IMR-90 (cell line): ENCODE measurements at regions not wholly inside any gene's neighbourhood (a gene's known extent, or its start where the extent isn't known, plus 50 kb on each side); places are given as distances from the start of the nearest gene placed in this dataset.

Experiments
- ATAC-seq: fragments of 200-7000 bp; cut with Tn5 transposase; 2 replicates; pipeline ENCODE4 v1.9.1; 2020; ENCODE audit warnings: low read depth, mild to moderate bottlenecking, moderate library complexity
- BruUV-seq: library from RNA; stranded (reverse); fragments of 400-500 nt; replicated peaks from 2 replicates; lab custom pipeline; 2021; lab: Mats Ljungman, UMichigan
- CTCF ChIA-PET: fragments of 300-600 bp; formaldehyde crosslinking; extraction: SDS; loops from one replicate; lab custom pipeline; 2021; ENCODE audit warnings: antibody characterized with exemption; lab: Yijun Ruan, JAX
- POLR2A ChIA-PET: fragments of 300-600 bp; sonication (Branson Sonifier 250); formaldehyde crosslinking; loops from one replicate; lab custom pipeline; 2022; ENCODE audit warnings: antibody characterized with exemption; ENCODE audit not compliant: unreplicated experiment; lab: Charles Lee
- DNase-seq: peaks from one replicate; pipeline ENCODE4 v3.0.0; 2013
- H2AFZ ChIP-seq: replicated peaks from 2 replicates; pipeline ENCODE3; 2013; ENCODE audit warnings: low read length, mild to moderate bottlenecking; ENCODE audit not compliant: poor library complexity
- H2AK5ac ChIP-seq: 2 replicates; pipeline ENCODE4 v1.6.1; 2013; ENCODE audit warnings: low read depth, low read length, inconsistent platforms
- H2AK9ac ChIP-seq: replicated peaks from 2 replicates; pipeline ENCODE3; 2013; ENCODE audit warnings: mild to moderate bottlenecking, low read depth, low read length, moderate library complexity; ENCODE audit not compliant: poor library complexity
- H2BK120ac ChIP-seq: 2 replicates; pipeline ENCODE4 v1.6.1; 2013; ENCODE audit warnings: low read depth, low read length, inconsistent platforms
- H2BK15ac ChIP-seq: 3 replicates; pipeline ENCODE4 v1.6.1; 2013; ENCODE audit warnings: low read depth, low read length, inconsistent platforms
- H2BK20ac ChIP-seq: 2 replicates; pipeline ENCODE4 v1.6.1; 2013; ENCODE audit warnings: low read depth, mild to moderate bottlenecking, inconsistent platforms, low read length, moderate library complexity
- H2BK5ac ChIP-seq: 2 replicates; pipeline ENCODE4 v1.6.1; 2013; ENCODE audit warnings: mild to moderate bottlenecking, low read depth, low read length, inconsistent platforms; ENCODE audit not compliant: poor library complexity, severe bottlenecking
- H3K14ac ChIP-seq: replicated peaks from 2 replicates; pipeline ENCODE4 v1.6.1; 2013; ENCODE audit warnings: low read depth, low read length, inconsistent platforms
- H3K18ac ChIP-seq: 2 replicates; pipeline ENCODE4 v1.6.1; 2013; ENCODE audit warnings: low read depth, low read length, control low read depth
- H3K23ac ChIP-seq: 2 replicates; pipeline ENCODE4 v1.6.1; 2013; ENCODE audit warnings: low read depth, low read length, inconsistent platforms
- H3K27ac ChIP-seq: 2 replicates; pipeline ENCODE4 v1.5.1; 2013; ENCODE audit warnings: mild to moderate bottlenecking, control low read depth, low read length; ENCODE audit not compliant: insufficient read depth
- H3K27me3 ChIP-seq: 2 replicates; pipeline ENCODE4 v1.6.1; 2013; ENCODE audit warnings: low read length; ENCODE audit not compliant: control insufficient read depth, insufficient read depth
- H3K36me3 ChIP-seq: 2 replicates; pipeline ENCODE4 v1.6.1; 2013; ENCODE audit warnings: low read length, mixed read lengths; ENCODE audit not compliant: control insufficient read depth, insufficient read depth
- H3K4ac ChIP-seq: 2 replicates; pipeline ENCODE4 v1.6.1; 2013; ENCODE audit warnings: low read depth, low read length, inconsistent platforms
- H3K4me1 ChIP-seq: 2 replicates; pipeline ENCODE4 v1.6.1; 2013; ENCODE audit warnings: low read length, mixed read lengths; ENCODE audit not compliant: control insufficient read depth, insufficient read depth
- H3K4me2 ChIP-seq: 2 replicates; pipeline ENCODE4 v1.6.1; 2013; ENCODE audit warnings: low read depth, mild to moderate bottlenecking, control low read depth, low read length, moderate library complexity
- H3K4me3 ChIP-seq: 2 replicates; pipeline ENCODE4 v1.5.1; 2013; ENCODE audit warnings: low read depth, mild to moderate bottlenecking, control low read depth, low read length, moderate library complexity; ENCODE audit not compliant: insufficient read depth
- H3K56ac ChIP-seq: 2 replicates; pipeline ENCODE4 v1.6.1; 2013; ENCODE audit warnings: low read length, inconsistent platforms; ENCODE audit not compliant: insufficient read depth; ENCODE audit errors: extremely low read depth
- H3K79me1 ChIP-seq, 2 experiments: 2 replicates each; pipeline ENCODE4 v1.6.1; 2013; ENCODE audit warnings: low read length in 2 of 2, inconsistent platforms in 1 of 2, low read depth in 1 of 2
- H3K9ac ChIP-seq: 2 replicates; pipeline ENCODE4 v1.6.1; 2013; ENCODE audit warnings: low read depth, low read length, control low read depth
- H3K9me1 ChIP-seq: 2 replicates; pipeline ENCODE4 v1.6.1; 2013; ENCODE audit warnings: low read length, inconsistent platforms; ENCODE audit not compliant: insufficient read depth
- H3K9me3 ChIP-seq: 2 replicates; pipeline ENCODE4 v1.6.1; 2013; ENCODE audit warnings: low read length; ENCODE audit not compliant: control insufficient read depth, insufficient read depth
- H4K20me1 ChIP-seq: 2 replicates; pipeline ENCODE4 v1.6.1; 2013; ENCODE audit warnings: low read length, inconsistent platforms; ENCODE audit not compliant: insufficient read depth
- H4K5ac ChIP-seq: 2 replicates; pipeline ENCODE4 v1.6.1; 2013; ENCODE audit warnings: mild to moderate bottlenecking, low read depth, low read length, control low read depth
- H4K8ac ChIP-seq, 2 experiments: 2 replicates each; pipeline ENCODE4 v1.6.1; 2013; ENCODE audit warnings: low read depth in 2 of 2, low read length in 2 of 2, control low read depth in 1 of 2, inconsistent platforms in 1 of 2
- H4K91ac ChIP-seq: 2 replicates; pipeline ENCODE4 v1.6.1; 2013; ENCODE audit warnings: low read depth, low read length, inconsistent platforms; ENCODE audit not compliant: insufficient read depth
- BHLHE40 ChIP-seq: fragments of 150-350 bp; IDR thresholded peaks from 2 replicates; pipeline ENCODE4 v1.6.1; 2016; ENCODE audit warnings: mild to moderate bottlenecking, low read depth, low read length
- CHD1 ChIP-seq: IDR thresholded peaks from 2 replicates; pipeline ENCODE4 v1.6.1; 2012; ENCODE audit warnings: low read depth, low read length, improper control_type of control experiment
- FOS ChIP-seq: fragments of 150-350 bp; IDR thresholded peaks from 2 replicates; pipeline ENCODE4 v1.6.1; 2016; ENCODE audit warnings: low read depth, low read length
- MAFK ChIP-seq: IDR thresholded peaks from 2 replicates; pipeline ENCODE4 v1.6.1; 2012; ENCODE audit warnings: low read depth, low read length, improper control_type of control experiment
- MAZ ChIP-seq: IDR thresholded peaks from 2 replicates; pipeline ENCODE4 v1.6.1; 2012; ENCODE audit warnings: low read depth, mild to moderate bottlenecking, low read length, improper control_type of control experiment, moderate library complexity, borderline replicate concordance
- MXI1 ChIP-seq: IDR thresholded peaks from 2 replicates; pipeline ENCODE4 v1.6.1; 2012; ENCODE audit warnings: low read depth, mild to moderate bottlenecking, low read length, moderate library complexity, borderline replicate concordance
- NFE2L2 ChIP-seq: fragments of 150-350 bp; IDR thresholded peaks from 2 replicates; pipeline ENCODE4 v1.6.1; 2016; ENCODE audit warnings: low read depth, mild to moderate bottlenecking, low read length
- RAD21 ChIP-seq: IDR thresholded peaks from 2 replicates; pipeline ENCODE4 v1.6.1; 2012; ENCODE audit warnings: low read length, improper control_type of control experiment
- SMC3 ChIP-seq: fragments of 150-350 bp; IDR thresholded peaks from 2 replicates; pipeline ENCODE4 v1.6.1; 2016; ENCODE audit warnings: low read depth, mild to moderate bottlenecking, antibody characterized with exemption, low read length, moderate library complexity
- WGBS, 2 experiments: methylation state at CpG; one replicate each; pipeline versions ENCODE4 v1.1.5 to v1.1.7; 2013; ENCODE audit warnings: missing lambda C conversion rate in 2 of 2; ENCODE audit not compliant: insufficient read length in 1 of 2; ENCODE audit errors: extremely low coverage in 2 of 2; 5-methylcytosine and 5-hydroxymethylcytosine counted together
- dilution Hi-C: fragments of 300-500 bp; cut with HindIII; formaldehyde crosslinking; loops from one replicate; pipeline ENCODE4 v1.14.3; 2018; ENCODE audit warnings: low sequenced_read_pairs; ENCODE audit not compliant: unreplicated experiment
- in situ Hi-C: fragments of 300-500 bp; cut with MboI; formaldehyde crosslinking; loops from 3 replicates; pipeline ENCODE4 v1.14.3; 2019; ENCODE audit warnings: low sequenced_read_pairs, inconsistent platforms, mixed read lengths
- intact Hi-C: fragments of 100-400 bp; cut with micrococcal nuclease; formaldehyde crosslinking; loops from 2 replicates; pipeline ENCODE4 v1.10.0; 2022
- TF ChIP-seq, protein P1 (sequence below): fragments of 150-350 bp; IDR thresholded peaks from 2 replicates; pipeline ENCODE4 v1.6.1; 2017; ENCODE audit warnings: mild to moderate bottlenecking, antibody characterized with exemption, low read length, low read depth
- TF ChIP-seq, protein P2 (sequence below): conservative IDR thresholded peaks from 2 replicates; pipeline ENCODE4 v1.5.1; 2012; ENCODE audit warnings: mild to moderate bottlenecking, low read depth, low read length, improper control_type of control experiment

DNA sequence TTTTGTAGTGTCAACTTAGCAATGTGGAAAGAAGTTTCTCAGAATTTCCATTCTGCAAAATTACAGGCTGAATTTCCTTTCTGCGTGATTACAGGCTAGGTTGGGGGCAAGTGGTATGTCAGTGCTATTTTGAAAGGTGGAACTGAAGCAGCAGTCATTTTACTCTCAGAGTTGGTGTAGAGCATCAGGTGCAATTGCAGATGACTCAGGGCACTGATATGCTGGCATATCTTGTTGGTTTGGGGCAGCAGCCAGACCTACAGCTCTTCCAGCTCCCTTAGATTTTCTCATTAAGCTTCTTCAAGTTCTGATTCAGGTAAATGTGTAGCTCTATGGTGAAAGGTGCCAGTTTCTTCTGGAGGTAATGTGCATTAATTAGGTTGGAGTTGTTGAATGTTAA lies 930.7 kb upstream of the PCDH10 start:
- DNase-seq (peak; percentile 13), ATAC-seq (no peak)
- H3K9me1 ChIP-seq = no peaks in the 10 kb centered on the region
- H2BK5ac ChIP-seq = no peak overlapping the region
- H2AFZ ChIP-seq = no peak overlapping the region
- H3K4me1 ChIP-seq = no peaks in the 10 kb centered on the region
- H3K56ac ChIP-seq = no peak overlapping the region
- H3K14ac ChIP-seq = no peak overlapping the region
- H2BK15ac ChIP-seq = no peak overlapping the region
- dilution Hi-C loops (no loop called here), in situ Hi-C loops (no loop called here), intact Hi-C loops (no loop called here)
- no peak overlapping the region for H2BK20ac ChIP-seq
- no peaks in the 10 kb centered on the region for H3K27me3 ChIP-seq
- H3K27ac ChIP-seq = no peak overlapping the region
- no peak overlapping the region for H2AK9ac ChIP-seq
- no peaks in the 10 kb centered on the region for H4K20me1 ChIP-seq
- no peaks in the 10 kb centered on the region for H3K36me3 ChIP-seq
- no peak overlapping the region for H4K8ac ChIP-seq
- BruUV-seq = no TSS peak
- H3K4ac ChIP-seq = no peak overlapping the region
- H3K9ac ChIP-seq = no peak overlapping the region
- TF ChIP-seq FOS (no peak), MXI1 (no peak), RAD21 (no peak), NFE2L2 (no peak), MAFK (no peak), BHLHE40 (no peak), MAZ (no peak), CHD1 (no peak), SMC3 (no peak)
- TF ChIP-seq, protein P1, sequence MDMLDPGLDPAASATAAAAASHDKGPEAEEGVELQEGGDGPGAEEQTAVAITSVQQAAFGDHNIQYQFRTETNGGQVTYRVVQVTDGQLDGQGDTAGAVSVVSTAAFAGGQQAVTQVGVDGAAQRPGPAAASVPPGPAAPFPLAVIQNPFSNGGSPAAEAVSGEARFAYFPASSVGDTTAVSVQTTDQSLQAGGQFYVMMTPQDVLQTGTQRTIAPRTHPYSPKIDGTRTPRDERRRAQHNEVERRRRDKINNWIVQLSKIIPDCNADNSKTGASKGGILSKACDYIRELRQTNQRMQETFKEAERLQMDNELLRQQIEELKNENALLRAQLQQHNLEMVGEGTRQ = no peak
- TF ChIP-seq, protein P2, sequence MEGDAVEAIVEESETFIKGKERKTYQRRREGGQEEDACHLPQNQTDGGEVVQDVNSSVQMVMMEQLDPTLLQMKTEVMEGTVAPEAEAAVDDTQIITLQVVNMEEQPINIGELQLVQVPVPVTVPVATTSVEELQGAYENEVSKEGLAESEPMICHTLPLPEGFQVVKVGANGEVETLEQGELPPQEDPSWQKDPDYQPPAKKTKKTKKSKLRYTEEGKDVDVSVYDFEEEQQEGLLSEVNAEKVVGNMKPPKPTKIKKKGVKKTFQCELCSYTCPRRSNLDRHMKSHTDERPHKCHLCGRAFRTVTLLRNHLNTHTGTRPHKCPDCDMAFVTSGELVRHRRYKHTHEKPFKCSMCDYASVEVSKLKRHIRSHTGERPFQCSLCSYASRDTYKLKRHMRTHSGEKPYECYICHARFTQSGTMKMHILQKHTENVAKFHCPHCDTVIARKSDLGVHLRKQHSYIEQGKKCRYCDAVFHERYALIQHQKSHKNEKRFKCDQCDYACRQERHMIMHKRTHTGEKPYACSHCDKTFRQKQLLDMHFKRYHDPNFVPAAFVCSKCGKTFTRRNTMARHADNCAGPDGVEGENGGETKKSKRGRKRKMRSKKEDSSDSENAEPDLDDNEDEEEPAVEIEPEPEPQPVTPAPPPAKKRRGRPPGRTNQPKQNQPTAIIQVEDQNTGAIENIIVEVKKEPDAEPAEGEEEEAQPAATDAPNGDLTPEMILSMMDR = no peak
- H3K79me1 ChIP-seq = no peaks in the 10 kb centered on the region
- ChIA-PET POLR2A (no interaction called here), CTCF (no interaction called here)
- H4K91ac ChIP-seq = no peak overlapping the region
- WGBS, 2 experiments = no CpG with 5 or more reads among the region's 1 CpG
- H2BK120ac ChIP-seq = no peak overlapping the region
- no peak overlapping the region for H3K18ac ChIP-seq
- H3K4me2 ChIP-seq = no peak overlapping the region
- no peak overlapping the region for H3K23ac ChIP-seq
- no peak overlapping the region for H4K5ac ChIP-seq
- no peak overlapping the region for H2AK5ac ChIP-seq
- H3K4me3 ChIP-seq = no peak overlapping the region
- no peaks in the 10 kb centered on the region for H3K9me3 ChIP-seq
